WTC11 (cell line): ENCODE measurements at regions not wholly inside any gene's neighbourhood (a gene's known extent, or its start where the extent isn't known, plus 50 kb on each side); places are given as distances from the start of the nearest gene placed in this dataset.

Experiments used
- ATAC-seq: fragments of 200-7000 bp; cut with Tn5 transposase; 2 replicates; pipeline ENCODE4 v1.10.0; 2021; ENCODE audit warnings: mild to moderate bottlenecking, moderate library complexity
- CTCF ChIA-PET: fragments of 300-600 bp; sonication (Branson Sonifier 250); formaldehyde crosslinking; loops from one replicate; lab custom pipeline; 2021; ENCODE audit warnings: antibody characterized with exemption; lab: Charles Lee
- POLR2A ChIA-PET: fragments of 350-600 bp; sonication (Branson Sonifier 250); formaldehyde crosslinking; loops from one replicate; lab custom pipeline; 2021; ENCODE audit warnings: antibody characterized with exemption; lab: Charles Lee
- DNase-seq: peaks from one replicate; pipeline ENCODE4 v3.0.0; 2021; ENCODE audit warnings: low spot score
- H3K27ac Mint-ChIP-seq: 2 replicates; pipeline ENCODE4 v1.8.0; 2021; ENCODE audit warnings: mixed read lengths
- H3K27me3 Mint-ChIP-seq: 2 replicates; pipeline ENCODE4 v1.8.0; 2021; ENCODE audit warnings: low read depth, mild to moderate bottlenecking, moderate library complexity, mixed read lengths
- H3K36me3 Mint-ChIP-seq: 2 replicates; pipeline ENCODE4 v1.8.0; 2021; ENCODE audit warnings: mixed read lengths
- H3K4me1 Mint-ChIP-seq: 2 replicates; pipeline ENCODE4 v1.8.0; 2022; ENCODE audit warnings: mixed read lengths
- H3K4me3 Mint-ChIP-seq: 2 replicates; pipeline ENCODE4 v1.8.0; 2021; ENCODE audit warnings: mild to moderate bottlenecking, moderate library complexity, mixed read lengths
- H3K9me3 Mint-ChIP-seq: 2 replicates; pipeline ENCODE4 v1.8.0; 2021; ENCODE audit warnings: mixed read lengths
- JAZF1 ChIP-seq: fragments of 250-450 bp; sonication (Bioruptor Pico); IDR thresholded peaks from 2 replicates; pipeline ENCODE4 v1.9.0; 2021; ENCODE audit warnings: moderate library complexity, mild to moderate bottlenecking, inconsistent platforms
- MYBL2 ChIP-seq: sonication (generic); formaldehyde crosslinking; IDR thresholded peaks from 2 replicates; pipeline ENCODE4 v1.8.1; 2023; ENCODE audit warnings: mild to moderate bottlenecking, moderate library complexity, missing genetic modification reagents
- SOX15 ChIP-seq: fragments of 250-450 bp; sonication (Bioruptor Pico); IDR thresholded peaks from 2 replicates; pipeline ENCODE4 v1.9.0; 2021; ENCODE audit warnings: mild to moderate bottlenecking
- TEAD1 ChIP-seq: sonication (generic); formaldehyde crosslinking; IDR thresholded peaks from 2 replicates; pipeline ENCODE4 v1.8.0; 2022; ENCODE audit warnings: mild to moderate bottlenecking, missing genetic modification reagents
- ZNF138 ChIP-seq: sonication (generic); formaldehyde crosslinking; conservative IDR thresholded peaks from 2 replicates; pipeline ENCODE4 v1.8.1; 2022; ENCODE audit warnings: mild to moderate bottlenecking, moderate library complexity, missing genetic modification reagents
- TF ChIP-seq, protein P1 (sequence below): fragments of 250-450 bp; sonication (Bioruptor Pico); IDR thresholded peaks from 2 replicates; pipeline ENCODE4 v1.9.0; 2021; ENCODE audit warnings: moderate library complexity, mild to moderate bottlenecking, inconsistent platforms, borderline replicate concordance
- TF ChIP-seq, protein P2 (sequence below): fragments of 250-450 bp; sonication (Bioruptor Pico); IDR thresholded peaks from 2 replicates; pipeline ENCODE4 v1.8.0; 2021; ENCODE audit warnings: mild to moderate bottlenecking
- TF ChIP-seq, protein P3 (sequence below): sonication (generic); formaldehyde crosslinking; IDR thresholded peaks from 2 replicates; pipeline ENCODE4 v1.8.1; 2023; ENCODE audit warnings: mild to moderate bottlenecking, missing genetic modification reagents, borderline replicate concordance
- TF ChIP-seq, protein P4 (sequence below): sonication (generic); formaldehyde crosslinking; IDR thresholded peaks from 2 replicates; pipeline ENCODE4 v1.8.0; 2022; ENCODE audit warnings: missing genetic modification reagents
- TF ChIP-seq, protein P5 (sequence below): sonication (generic); formaldehyde crosslinking; IDR thresholded peaks from 2 replicates; pipeline ENCODE4 v1.8.1; 2022; ENCODE audit warnings: low read depth, mild to moderate bottlenecking, moderate library complexity, missing genetic modification reagents, borderline replicate concordance
- TF ChIP-seq, protein P6 (sequence below): sonication (generic); formaldehyde crosslinking; IDR thresholded peaks from 2 replicates; pipeline ENCODE4 v1.8.1; 2022; ENCODE audit warnings: mild to moderate bottlenecking, missing genetic modification reagents, moderate library complexity, borderline replicate concordance
- TF ChIP-seq, protein P7 (sequence below): sonication (generic); formaldehyde crosslinking; IDR thresholded peaks from 2 replicates; pipeline ENCODE4 v1.8.1; 2023; ENCODE audit warnings: mild to moderate bottlenecking, missing genetic modification reagents, moderate library complexity

DNA sequence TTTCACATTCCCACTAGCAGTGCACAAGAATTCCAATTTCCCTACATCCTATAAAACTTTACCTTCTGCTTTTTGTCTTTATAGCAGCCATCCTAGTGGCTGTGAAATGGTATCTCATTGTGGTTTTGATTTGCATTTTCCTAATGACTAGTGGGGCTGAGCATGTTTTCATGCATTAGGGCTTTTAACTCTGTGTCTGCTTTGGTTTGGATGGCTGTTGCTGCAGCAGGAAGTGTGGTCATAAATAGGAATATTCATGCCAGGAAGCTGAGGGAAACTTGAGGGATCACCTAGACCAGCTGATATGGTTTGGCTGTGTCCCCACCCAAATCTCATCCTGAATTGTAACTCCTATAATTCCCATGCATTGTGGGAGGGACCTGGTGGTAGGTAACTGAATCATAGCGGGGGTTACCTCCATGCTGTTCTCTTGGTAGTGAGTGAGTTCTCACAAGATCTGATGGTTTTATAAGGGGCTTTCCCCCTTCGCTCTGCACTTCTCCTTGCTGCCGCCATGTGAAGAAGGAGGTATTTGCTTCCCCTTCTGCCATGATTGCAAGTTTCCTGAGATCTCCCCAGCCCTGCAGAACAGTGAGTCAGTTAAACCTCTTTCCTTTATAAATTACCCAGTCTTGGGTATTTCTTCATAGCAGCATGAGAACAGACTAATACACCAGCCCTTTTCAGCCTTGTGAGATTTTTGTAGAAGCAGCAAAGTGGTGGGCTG, 181.8 kb upstream of the PITRM1 start:
- TF ChIP-seq TEAD1 (CRISPR knock-in tag) (no peak), JAZF1 (CRISPR knock-in tag) (no peak), ZNF138 (no peak)
- TF ChIP-seq, protein P1, sequence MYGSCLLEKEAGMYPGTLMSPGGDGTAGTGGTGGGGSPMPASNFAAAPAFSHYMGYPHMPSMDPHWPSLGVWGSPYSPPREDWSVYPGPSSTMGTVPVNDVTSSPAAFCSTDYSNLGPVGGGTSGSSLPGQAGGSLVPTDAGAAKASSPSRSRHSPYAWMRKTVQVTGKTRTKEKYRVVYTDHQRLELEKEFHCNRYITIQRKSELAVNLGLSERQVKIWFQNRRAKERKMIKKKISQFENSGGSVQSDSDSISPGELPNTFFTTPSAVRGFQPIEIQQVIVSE (CRISPR knock-in tag), result no peak
- TF ChIP-seq, protein P2, sequence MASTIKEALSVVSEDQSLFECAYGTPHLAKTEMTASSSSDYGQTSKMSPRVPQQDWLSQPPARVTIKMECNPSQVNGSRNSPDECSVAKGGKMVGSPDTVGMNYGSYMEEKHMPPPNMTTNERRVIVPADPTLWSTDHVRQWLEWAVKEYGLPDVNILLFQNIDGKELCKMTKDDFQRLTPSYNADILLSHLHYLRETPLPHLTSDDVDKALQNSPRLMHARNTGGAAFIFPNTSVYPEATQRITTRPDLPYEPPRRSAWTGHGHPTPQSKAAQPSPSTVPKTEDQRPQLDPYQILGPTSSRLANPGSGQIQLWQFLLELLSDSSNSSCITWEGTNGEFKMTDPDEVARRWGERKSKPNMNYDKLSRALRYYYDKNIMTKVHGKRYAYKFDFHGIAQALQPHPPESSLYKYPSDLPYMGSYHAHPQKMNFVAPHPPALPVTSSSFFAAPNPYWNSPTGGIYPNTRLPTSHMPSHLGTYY (CRISPR knock-in tag), result no peak
- H3K4me3 Mint-ChIP-seq, result no peak overlapping the region
- peaks cover 4% of the 10 kb centered on the region for H3K4me1 Mint-ChIP-seq
- H3K27me3 Mint-ChIP-seq, result peaks cover 3% of the 10 kb centered on the region
- peaks cover 23% of the 10 kb centered on the region for H3K9me3 Mint-ChIP-seq
- no peak overlapping the region for H3K27ac Mint-ChIP-seq
- ChIA-PET POLR2A (no interaction called here), CTCF (no interaction called here)
- ATAC-seq (no peak), DNase-seq (no peak)
- H3K36me3 Mint-ChIP-seq, result peaks cover 5% of the 10 kb centered on the region; the same call in 1 of the 2 replicates

DNA sequence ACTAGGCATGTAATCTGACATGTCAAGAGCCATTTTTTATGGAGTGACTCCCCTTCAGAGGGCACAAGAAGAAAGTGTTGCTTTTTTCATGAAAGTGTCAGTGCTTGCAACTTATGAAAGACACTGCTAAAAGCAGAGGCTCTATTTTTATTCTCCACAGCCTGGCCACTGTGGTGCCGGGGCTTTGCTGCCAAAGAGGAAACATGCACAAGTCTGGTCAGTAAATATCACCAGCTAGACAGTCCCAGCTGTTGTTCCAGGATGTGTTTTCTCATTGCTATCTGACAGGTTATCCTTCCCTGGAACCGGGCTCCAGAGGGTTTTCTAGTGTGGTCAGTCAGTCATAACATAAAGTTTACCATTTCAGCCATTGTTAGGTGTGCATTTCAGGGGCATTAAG, 180.7 kb upstream of the PITRM1 start:
- H3K4me3 Mint-ChIP-seq, result no peak overlapping the region

More for the DNA sequence above, 180.7 kb upstream of the PITRM1 start:
- DNase-seq (no peak), ATAC-seq (no peak)
- Mint-ChIP-seq H3K4me1 (peaks cover 4% of the 10 kb centered on the region), H3K27me3 (peaks cover 2% of the 10 kb centered on the region), H3K9me3 (peaks cover 13% of the 10 kb centered on the region), H3K27ac (no peak overlapping the region), H3K36me3 (peaks cover 2% of the 10 kb centered on the region; the same call in 1 of the 2 replicates)
- TF ChIP-seq, protein P2 (CRISPR knock-in tag), result no peak
- TF ChIP-seq, protein P3, sequence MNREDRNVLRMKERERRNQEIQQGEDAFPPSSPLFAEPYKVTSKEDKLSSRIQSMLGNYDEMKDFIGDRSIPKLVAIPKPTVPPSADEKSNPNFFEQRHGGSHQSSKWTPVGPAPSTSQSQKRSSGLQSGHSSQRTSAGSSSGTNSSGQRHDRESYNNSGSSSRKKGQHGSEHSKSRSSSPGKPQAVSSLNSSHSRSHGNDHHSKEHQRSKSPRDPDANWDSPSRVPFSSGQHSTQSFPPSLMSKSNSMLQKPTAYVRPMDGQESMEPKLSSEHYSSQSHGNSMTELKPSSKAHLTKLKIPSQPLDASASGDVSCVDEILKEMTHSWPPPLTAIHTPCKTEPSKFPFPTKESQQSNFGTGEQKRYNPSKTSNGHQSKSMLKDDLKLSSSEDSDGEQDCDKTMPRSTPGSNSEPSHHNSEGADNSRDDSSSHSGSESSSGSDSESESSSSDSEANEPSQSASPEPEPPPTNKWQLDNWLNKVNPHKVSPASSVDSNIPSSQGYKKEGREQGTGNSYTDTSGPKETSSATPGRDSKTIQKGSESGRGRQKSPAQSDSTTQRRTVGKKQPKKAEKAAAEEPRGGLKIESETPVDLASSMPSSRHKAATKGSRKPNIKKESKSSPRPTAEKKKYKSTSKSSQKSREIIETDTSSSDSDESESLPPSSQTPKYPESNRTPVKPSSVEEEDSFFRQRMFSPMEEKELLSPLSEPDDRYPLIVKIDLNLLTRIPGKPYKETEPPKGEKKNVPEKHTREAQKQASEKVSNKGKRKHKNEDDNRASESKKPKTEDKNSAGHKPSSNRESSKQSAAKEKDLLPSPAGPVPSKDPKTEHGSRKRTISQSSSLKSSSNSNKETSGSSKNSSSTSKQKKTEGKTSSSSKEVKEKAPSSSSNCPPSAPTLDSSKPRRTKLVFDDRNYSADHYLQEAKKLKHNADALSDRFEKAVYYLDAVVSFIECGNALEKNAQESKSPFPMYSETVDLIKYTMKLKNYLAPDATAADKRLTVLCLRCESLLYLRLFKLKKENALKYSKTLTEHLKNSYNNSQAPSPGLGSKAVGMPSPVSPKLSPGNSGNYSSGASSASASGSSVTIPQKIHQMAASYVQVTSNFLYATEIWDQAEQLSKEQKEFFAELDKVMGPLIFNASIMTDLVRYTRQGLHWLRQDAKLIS, result no peak
- TF ChIP-seq SOX15 (CRISPR knock-in tag) (no peak), MYBL2 (no peak)
- TF ChIP-seq, protein P4, sequence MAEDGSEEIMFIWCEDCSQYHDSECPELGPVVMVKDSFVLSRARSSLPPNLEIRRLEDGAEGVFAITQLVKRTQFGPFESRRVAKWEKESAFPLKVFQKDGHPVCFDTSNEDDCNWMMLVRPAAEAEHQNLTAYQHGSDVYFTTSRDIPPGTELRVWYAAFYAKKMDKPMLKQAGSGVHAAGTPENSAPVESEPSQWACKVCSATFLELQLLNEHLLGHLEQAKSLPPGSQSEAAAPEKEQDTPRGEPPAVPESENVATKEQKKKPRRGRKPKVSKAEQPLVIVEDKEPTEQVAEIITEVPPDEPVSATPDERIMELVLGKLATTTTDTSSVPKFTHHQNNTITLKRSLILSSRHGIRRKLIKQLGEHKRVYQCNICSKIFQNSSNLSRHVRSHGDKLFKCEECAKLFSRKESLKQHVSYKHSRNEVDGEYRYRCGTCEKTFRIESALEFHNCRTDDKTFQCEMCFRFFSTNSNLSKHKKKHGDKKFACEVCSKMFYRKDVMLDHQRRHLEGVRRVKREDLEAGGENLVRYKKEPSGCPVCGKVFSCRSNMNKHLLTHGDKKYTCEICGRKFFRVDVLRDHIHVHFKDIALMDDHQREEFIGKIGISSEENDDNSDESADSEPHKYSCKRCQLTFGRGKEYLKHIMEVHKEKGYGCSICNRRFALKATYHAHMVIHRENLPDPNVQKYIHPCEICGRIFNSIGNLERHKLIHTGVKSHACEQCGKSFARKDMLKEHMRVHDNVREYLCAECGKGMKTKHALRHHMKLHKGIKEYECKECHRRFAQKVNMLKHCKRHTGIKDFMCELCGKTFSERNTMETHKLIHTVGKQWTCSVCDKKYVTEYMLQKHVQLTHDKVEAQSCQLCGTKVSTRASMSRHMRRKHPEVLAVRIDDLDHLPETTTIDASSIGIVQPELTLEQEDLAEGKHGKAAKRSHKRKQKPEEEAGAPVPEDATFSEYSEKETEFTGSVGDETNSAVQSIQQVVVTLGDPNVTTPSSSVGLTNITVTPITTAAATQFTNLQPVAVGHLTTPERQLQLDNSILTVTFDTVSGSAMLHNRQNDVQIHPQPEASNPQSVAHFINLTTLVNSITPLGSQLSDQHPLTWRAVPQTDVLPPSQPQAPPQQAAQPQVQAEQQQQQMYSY (CRISPR knock-in tag), result no peak
- TF ChIP-seq, protein P5, sequence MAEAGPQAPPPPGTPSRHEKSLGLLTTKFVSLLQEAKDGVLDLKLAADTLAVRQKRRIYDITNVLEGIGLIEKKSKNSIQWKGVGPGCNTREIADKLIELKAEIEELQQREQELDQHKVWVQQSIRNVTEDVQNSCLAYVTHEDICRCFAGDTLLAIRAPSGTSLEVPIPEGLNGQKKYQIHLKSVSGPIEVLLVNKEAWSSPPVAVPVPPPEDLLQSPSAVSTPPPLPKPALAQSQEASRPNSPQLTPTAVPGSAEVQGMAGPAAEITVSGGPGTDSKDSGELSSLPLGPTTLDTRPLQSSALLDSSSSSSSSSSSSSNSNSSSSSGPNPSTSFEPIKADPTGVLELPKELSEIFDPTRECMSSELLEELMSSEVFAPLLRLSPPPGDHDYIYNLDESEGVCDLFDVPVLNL (CRISPR knock-in tag), result no peak
- TF ChIP-seq, protein P6, sequence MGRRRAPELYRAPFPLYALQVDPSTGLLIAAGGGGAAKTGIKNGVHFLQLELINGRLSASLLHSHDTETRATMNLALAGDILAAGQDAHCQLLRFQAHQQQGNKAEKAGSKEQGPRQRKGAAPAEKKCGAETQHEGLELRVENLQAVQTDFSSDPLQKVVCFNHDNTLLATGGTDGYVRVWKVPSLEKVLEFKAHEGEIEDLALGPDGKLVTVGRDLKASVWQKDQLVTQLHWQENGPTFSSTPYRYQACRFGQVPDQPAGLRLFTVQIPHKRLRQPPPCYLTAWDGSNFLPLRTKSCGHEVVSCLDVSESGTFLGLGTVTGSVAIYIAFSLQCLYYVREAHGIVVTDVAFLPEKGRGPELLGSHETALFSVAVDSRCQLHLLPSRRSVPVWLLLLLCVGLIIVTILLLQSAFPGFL (CRISPR knock-in tag), result no peak
- TF ChIP-seq, protein P7, sequence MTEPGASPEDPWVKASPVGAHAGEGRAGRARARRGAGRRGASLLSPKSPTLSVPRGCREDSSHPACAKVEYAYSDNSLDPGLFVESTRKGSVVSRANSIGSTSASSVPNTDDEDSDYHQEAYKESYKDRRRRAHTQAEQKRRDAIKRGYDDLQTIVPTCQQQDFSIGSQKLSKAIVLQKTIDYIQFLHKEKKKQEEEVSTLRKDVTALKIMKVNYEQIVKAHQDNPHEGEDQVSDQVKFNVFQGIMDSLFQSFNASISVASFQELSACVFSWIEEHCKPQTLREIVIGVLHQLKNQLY (CRISPR knock-in tag), result no peak
- POLR2A ChIA-PET, result no interaction called here
- CTCF ChIA-PET, result no interaction called here
